BLaER1 (cell line): ENCODE measurements at regions not wholly inside any gene's neighbourhood (a gene's known extent, or its start where the extent isn't known, plus 50 kb on each side); places are given as distances from the start of the nearest gene placed in this dataset.
A peak's percentile ranks its signal among the peaks of the same experiment; 100 is the strongest.

Experiments used
- H3K27ac ChIP-seq: shearing (Covaris generic); formaldehyde crosslinking; 2 replicates; pipeline ENCODE4 v1.8.1; 2022
- H3K27me3 ChIP-seq: shearing (Covaris generic); formaldehyde crosslinking; 2 replicates; pipeline ENCODE4 v1.8.1; 2022
- H3K36me3 ChIP-seq: shearing (Covaris generic); formaldehyde crosslinking; 2 replicates; pipeline ENCODE4 v1.8.1; 2022
- H3K4me1 ChIP-seq: shearing (Covaris generic); formaldehyde crosslinking; 2 replicates; pipeline ENCODE4 v1.8.1; 2022
- H3K4me2 ChIP-seq: shearing (Covaris generic); formaldehyde crosslinking; 2 replicates; pipeline ENCODE4 v1.8.1; 2022
- H3K4me3 ChIP-seq: shearing (Covaris generic); formaldehyde crosslinking; 2 replicates; pipeline ENCODE4 v1.8.1; 2022
- H3K9ac ChIP-seq: shearing (Covaris generic); formaldehyde crosslinking; 2 replicates; pipeline ENCODE4 v1.8.1; 2022
- H3K9me3 ChIP-seq: shearing (Covaris generic); formaldehyde crosslinking; 2 replicates; pipeline ENCODE4 v1.8.1; 2022
- H4K20me1 ChIP-seq: shearing (Covaris generic); formaldehyde crosslinking; 2 replicates; pipeline ENCODE4 v1.8.1; 2022
- Cebpa-rat ChIP-seq: shearing (Covaris generic); IDR thresholded peaks from 2 replicates; pipeline ENCODE4 v1.8.1; 2022

DNA sequence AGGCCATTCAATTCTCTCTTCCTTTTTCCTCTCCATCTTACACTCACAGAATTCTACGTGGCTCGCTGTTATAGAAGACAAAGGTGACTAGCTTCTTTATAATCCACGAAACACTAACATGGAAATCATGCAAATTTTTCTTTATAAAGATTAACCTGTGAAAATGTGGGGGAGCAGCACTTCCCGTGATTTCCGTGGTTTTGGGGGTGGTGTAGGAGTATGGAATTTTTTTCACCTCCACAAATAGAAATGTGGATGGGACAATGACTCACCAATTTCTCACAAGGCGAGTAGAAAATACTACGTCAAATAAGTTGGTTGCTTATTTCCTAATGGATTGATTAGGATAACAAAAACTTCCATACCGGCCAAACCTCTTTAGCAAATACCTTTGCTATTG is 719.2 kb upstream of the TENM3 start:
- H4K20me1 ChIP-seq, result no peaks in the 10 kb centered on the region
- no peak overlapping the region for H3K27ac ChIP-seq
- H3K4me3 ChIP-seq, result no peak overlapping the region
- TF ChIP-seq Cebpa-rat, result no peak
- H3K36me3 ChIP-seq, result no peaks in the 10 kb centered on the region
- no peak overlapping the region for H3K9ac ChIP-seq
- H3K4me2 ChIP-seq, result peak overlapping the region; percentile 45
- H3K27me3 ChIP-seq, result no peaks in the 10 kb centered on the region
- H3K4me1 ChIP-seq, result peaks cover 50% of the 10 kb centered on the region
- H3K9me3 ChIP-seq, result no peaks in the 10 kb centered on the region

DNA sequence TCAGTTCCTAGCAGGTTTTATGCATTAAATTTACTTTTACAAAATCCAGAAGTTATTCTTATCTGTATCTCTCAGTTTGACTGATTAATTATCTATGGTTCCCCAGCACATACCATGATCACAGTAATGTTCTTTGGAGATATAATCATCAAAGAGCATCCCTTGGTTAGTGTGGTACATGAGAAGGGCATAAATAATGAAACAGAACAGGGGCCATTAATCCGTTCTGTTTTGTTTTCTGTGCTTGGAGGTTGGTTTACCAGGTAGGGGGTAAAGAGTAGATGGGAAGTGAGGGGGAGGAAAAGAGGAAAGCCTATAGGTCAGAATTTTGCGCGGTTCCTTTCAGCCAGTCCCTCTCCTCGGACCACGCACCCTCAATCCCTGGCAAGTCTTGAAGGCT is 718.7 kb upstream of the TENM3 start:
- no peaks in the 10 kb centered on the region for H3K9me3 ChIP-seq
- H3K27me3 ChIP-seq, result no peaks in the 10 kb centered on the region
- H3K4me1 ChIP-seq, result peaks cover 50% of the 10 kb centered on the region
- no peak overlapping the region for H3K9ac ChIP-seq
- no peak overlapping the region for H3K4me3 ChIP-seq
- no peak for TF ChIP-seq Cebpa-rat
- H3K27ac ChIP-seq, result no peak overlapping the region
- H3K4me2 ChIP-seq, result peak overlapping the region; percentile 37
- H3K36me3 ChIP-seq, result no peaks in the 10 kb centered on the region
- H4K20me1 ChIP-seq, result no peaks in the 10 kb centered on the region

DNA sequence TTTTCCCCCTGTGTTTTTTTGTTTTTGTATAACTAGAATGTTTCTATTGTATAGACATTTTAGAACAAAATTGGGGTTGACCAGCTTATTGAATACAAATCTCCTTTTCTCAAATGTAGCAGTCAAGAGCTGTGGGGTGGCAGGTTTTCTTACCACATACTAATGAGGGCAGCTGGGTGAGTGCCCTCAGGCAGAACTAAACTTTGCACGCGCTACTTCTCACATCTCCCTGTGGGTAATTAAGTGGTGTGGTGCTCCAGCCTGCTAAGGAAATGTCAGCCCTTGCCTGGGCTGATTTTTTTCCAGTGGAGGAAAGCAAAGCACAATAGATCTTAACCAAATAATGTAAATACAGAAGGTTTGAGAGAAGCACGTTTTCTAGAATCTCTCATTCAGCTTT is 717.6 kb upstream of the TENM3 start:
- Histone ChIP-seq H3K9me3 (no peaks in the 10 kb centered on the region), H3K4me2 (peak overlapping the region; percentile 37), H3K4me1 (peaks cover 46% of the 10 kb centered on the region), H3K36me3 (no peaks in the 10 kb centered on the region), H3K27me3 (no peaks in the 10 kb centered on the region), H3K4me3 (no peak overlapping the region), H4K20me1 (no peaks in the 10 kb centered on the region), H3K27ac (no peak overlapping the region), H3K9ac (no peak overlapping the region)
- TF ChIP-seq Cebpa-rat, result no peak

DNA sequence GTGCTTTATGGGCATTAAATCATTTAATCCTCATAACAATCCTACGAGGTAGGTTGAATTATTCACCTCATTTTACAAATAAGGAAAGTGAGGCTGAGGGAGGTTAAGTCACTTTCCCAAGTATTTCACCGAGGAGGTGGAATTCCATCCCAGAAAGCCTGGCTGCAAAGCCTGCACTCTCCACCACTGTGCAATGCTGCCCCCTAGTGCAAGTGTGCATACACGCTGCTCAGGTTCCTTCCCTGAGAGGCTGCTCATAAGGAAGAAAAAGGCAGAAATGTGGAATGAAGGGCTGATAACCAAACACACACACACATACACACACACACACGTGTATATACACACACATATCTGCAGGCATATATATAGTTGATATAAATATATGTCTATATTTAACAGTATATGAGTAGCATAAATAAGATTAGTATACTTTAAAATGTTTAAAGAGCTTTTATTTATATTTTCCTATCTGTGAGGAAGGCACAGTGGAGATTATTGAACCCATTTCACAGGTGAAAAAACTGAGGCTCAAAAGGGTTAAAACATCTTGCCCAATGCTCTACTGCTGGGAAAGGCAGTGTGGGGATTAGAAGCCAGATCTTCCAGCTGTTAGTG is 714.5 kb upstream of the TENM3 start:
- Histone ChIP-seq H3K4me3 (no peak overlapping the region), H3K27me3 (no peaks in the 10 kb centered on the region), H3K36me3 (no peaks in the 10 kb centered on the region), H3K4me2 (no peak overlapping the region), H4K20me1 (no peaks in the 10 kb centered on the region), H3K27ac (no peak overlapping the region), H3K4me1 (peaks cover 38% of the 10 kb centered on the region), H3K9me3 (no peaks in the 10 kb centered on the region), H3K9ac (no peak overlapping the region)
- no peak for TF ChIP-seq Cebpa-rat

DNA sequence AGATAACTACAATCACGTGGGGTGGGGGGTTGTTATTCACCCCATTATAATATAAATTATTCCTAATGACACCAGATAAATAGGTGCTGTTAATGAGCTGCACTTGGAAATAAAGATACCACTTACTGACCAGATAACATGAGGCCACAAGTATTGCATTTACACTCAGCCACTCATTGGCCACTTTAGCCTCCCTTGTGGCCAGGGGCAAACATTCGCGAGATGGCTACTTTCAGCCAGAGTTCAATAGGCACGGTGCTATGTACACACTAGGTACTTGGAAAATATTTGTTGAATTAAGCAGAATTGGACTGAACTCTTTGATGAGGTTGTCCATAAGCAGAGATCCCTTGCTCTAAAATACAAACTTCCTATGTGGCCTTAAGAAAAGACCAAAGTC is 713.7 kb upstream of the TENM3 start:
- no peak overlapping the region for H3K27ac ChIP-seq
- peaks cover 29% of the 10 kb centered on the region for H3K4me1 ChIP-seq
- no peak for TF ChIP-seq Cebpa-rat

DNA sequence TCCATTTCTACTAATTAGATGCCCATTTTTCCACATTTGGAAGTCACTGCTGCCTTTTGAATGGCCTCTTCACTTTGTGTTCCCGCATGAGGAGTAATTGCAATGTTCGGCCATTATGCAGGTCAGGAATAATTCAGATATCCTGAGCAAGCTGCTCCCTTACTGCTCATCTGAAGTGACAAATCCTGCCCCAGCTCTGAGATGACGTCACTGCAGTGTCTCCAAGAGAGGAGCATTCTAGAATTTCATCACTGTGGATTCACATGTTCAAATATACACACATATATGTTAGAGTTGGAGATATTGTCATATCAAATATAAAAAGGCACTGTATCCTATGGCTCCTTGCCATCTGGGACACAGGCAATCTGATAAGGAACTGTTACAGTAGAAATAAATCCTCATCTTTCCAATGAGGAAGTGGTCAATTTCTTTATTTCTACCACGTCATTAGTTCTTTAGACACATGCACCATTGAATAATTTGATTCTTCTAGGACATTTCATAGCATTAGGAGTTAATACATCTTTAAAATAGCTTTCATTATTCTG is 706.9 kb upstream of the TENM3 start:
- Histone ChIP-seq H3K36me3 (no peaks in the 10 kb centered on the region), H3K9me3 (no peaks in the 10 kb centered on the region), H4K20me1 (no peaks in the 10 kb centered on the region), H3K4me2 (no peak overlapping the region), H3K9ac (no peak overlapping the region), H3K27me3 (no peaks in the 10 kb centered on the region), H3K27ac (no peak overlapping the region), H3K4me1 (no peaks in the 10 kb centered on the region), H3K4me3 (no peak overlapping the region)
- no peak for TF ChIP-seq Cebpa-rat

More for the DNA sequence above, 713.7 kb upstream of the TENM3 start:
- Histone ChIP-seq H3K9me3 (no peaks in the 10 kb centered on the region), H3K4me3 (no peak overlapping the region), H3K36me3 (no peaks in the 10 kb centered on the region), H3K27me3 (no peaks in the 10 kb centered on the region), H4K20me1 (no peaks in the 10 kb centered on the region), H3K4me2 (no peak overlapping the region), H3K9ac (no peak overlapping the region)

DNA sequence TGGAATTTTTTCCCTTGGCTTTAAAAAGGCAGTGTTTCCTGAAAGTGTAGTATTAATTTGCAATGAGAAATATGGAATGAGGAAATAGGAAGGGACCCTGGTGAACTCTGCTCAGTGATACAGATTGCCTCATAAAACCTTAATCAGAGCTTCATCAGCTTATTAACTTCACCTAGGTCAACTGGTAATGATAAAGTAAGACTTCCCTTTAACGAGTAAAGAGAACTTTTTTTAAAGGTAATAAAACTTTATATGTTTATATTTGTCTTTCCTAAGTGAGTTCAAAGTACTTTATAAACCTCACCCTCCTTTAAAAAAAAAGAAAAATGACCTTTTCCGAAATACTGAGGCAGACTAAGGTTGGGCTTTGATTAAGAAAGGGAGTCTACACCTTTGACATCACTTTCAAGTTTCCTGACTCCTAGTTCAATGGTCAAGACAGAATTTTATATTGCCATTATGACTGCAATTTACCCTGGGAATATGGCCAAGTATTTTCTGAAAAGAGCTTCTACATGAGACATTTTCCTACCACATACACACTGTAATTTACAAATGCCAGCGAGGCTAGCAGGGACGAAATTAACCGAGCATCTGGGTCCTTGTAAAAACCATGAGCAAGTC is 706.3 kb upstream of the TENM3 start:
- Histone ChIP-seq H3K4me3 (no peak overlapping the region), H3K4me1 (no peaks in the 10 kb centered on the region), H3K27me3 (no peaks in the 10 kb centered on the region), H3K36me3 (no peaks in the 10 kb centered on the region), H3K9ac (no peak overlapping the region), H3K4me2 (no peak overlapping the region), H3K27ac (no peak overlapping the region), H3K9me3 (no peaks in the 10 kb centered on the region), H4K20me1 (no peaks in the 10 kb centered on the region)
- TF ChIP-seq Cebpa-rat, result no peak

DNA sequence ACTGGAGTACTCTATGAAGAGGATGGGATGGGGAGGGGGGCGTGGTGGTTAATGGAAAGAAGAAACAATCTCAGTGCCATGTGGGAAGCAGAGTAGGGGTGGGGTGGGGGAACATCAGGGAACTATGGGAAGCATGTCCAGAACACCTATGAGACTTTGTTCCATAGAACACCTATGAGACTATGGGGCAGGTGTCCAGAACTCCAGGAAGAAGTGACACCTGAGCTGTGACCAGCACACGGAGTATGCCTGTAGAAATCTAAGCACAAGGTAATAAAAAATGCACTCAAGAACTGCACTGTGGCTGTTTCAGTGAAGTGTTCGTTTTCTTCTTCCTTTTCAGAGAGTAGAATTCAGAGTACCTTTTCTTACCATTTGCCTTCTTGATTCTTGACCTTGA is 704.8 kb upstream of the TENM3 start:
- no peaks in the 10 kb centered on the region for H3K36me3 ChIP-seq
- H3K4me2 ChIP-seq, result no peak overlapping the region
- no peak overlapping the region for H3K4me3 ChIP-seq
- H3K27me3 ChIP-seq, result no peaks in the 10 kb centered on the region
- no peak overlapping the region for H3K27ac ChIP-seq
- no peaks in the 10 kb centered on the region for H4K20me1 ChIP-seq
- H3K4me1 ChIP-seq, result no peaks in the 10 kb centered on the region
- H3K9ac ChIP-seq, result no peak overlapping the region
- TF ChIP-seq Cebpa-rat, result no peak
- no peaks in the 10 kb centered on the region for H3K9me3 ChIP-seq

DNA sequence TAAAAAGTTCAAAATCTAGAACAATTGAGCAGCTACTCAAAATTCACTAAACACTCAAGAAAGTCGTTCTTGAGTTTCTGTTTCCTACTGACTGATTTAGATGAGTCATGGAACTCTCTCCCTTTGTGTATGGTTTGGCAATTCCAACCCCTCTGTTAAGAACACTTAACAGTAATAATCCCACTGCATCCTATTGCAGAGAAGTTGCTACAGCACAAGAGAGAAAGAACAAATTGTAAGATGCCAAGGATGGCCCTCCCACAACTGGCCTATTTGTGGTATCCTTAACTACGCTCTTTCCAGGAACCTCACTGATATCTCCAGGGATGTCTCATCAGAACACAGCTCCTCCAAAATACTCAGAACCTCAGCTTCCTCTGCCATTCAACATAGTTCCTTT is 701.8 kb upstream of the TENM3 start:
- no peak for TF ChIP-seq Cebpa-rat
- Histone ChIP-seq H3K36me3 (no peaks in the 10 kb centered on the region), H3K9ac (no peak overlapping the region), H3K4me2 (no peak overlapping the region), H3K4me3 (no peak overlapping the region), H3K9me3 (no peaks in the 10 kb centered on the region), H4K20me1 (no peaks in the 10 kb centered on the region), H3K4me1 (no peaks in the 10 kb centered on the region), H3K27ac (no peak overlapping the region), H3K27me3 (no peaks in the 10 kb centered on the region)

DNA sequence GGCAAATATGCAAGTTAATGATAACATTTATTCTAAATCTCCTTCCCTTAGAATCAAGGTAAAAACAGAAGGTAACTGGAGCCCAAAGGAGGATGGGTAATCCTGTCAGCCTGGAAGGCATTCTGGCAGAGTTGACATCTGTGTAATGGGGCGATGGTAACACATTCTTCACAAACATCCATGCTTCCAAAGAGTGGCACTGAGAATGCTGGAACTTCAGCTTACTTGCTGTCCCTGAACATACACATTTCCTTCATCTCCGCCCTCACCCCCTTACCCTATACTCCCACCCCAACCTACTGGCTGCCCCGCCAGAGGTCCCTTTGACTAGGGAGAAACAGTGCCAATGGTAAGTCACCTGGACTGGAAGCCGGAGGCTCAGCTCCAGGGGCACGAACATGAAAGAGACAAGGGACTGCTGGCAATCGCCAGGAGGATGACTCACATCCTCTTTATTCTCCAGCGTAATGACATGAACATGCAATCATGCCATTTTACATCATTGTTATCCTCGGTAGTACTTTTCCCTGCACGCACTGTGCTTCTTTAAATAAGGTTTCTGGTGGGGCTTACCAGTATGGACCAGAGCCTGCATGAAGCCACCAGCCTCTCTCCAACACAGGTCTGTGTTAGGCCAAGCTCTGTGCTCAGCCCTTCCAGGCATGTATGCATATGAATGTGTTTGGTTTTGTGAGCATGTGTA is 694.2 kb upstream of the TENM3 start:
- H3K4me1 ChIP-seq, result no peaks in the 10 kb centered on the region
- no peaks in the 10 kb centered on the region for H4K20me1 ChIP-seq
- H3K4me2 ChIP-seq, result no peak overlapping the region
- H3K27ac ChIP-seq, result no peak overlapping the region
- TF ChIP-seq Cebpa-rat, result no peak
- no peaks in the 10 kb centered on the region for H3K36me3 ChIP-seq
- no peak overlapping the region for H3K9ac ChIP-seq
- no peaks in the 10 kb centered on the region for H3K9me3 ChIP-seq
- no peak overlapping the region for H3K4me3 ChIP-seq
- H3K27me3 ChIP-seq, result no peaks in the 10 kb centered on the region
